ENCODE measurements at regions not wholly inside any gene's neighbourhood (a gene's known extent, or its start where the extent isn't known, plus 50 kb on each side); places are given as distances from the start of the nearest gene placed in this dataset.

DNA sequence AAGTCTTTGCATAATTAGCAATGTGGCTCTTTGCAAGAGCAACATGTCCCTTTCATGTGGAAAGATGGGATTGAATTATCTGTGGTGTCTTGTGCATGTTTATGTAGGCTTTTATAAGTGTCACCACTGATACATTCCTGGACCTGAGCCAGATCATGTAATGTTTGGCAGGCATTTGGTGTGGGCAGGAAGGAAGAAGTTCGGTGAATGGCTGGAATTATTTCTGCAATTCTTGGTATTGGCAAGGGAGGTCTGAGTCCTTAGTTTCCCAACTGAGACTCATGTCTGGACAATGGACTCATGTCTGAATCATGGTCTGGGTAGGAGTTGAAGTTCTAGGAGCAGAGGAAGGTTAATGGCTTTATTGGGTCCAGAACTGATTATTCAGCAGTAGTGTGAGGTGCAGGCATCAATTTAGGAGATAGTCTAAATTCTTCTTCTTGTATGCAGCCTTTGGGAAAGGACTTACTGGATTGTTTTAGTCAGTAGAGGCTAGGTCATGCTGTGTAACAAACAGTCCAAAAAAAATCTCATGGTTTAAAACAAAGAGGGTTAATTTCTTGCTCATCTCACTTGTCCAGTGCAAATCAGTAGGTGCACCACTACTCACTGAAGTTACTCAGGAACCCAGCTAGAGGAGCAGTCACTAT lies 186.5 kb upstream of the LHX5 start:
- DNase-seq: peak in 3 of 56 donors; percentile 1 to 16 (median 3)

DNA sequence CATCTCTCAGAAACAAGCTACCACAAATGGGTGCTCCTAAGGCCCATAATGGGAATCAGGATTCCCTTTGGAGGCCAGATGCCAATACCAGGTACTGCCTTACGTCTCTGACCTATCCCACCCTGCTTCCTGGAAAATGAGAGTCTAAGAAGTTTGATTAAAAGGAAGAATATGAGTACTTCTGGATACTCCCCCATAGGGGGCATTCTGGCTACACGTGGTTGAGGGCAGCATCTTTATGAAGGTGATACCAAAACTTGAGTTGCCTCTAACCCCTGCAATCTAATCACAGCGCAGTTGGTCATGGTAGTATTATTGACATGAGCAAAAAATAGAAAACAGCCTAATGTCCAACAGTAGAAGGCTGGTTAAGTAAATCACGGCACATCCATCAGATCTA lies 184.2 kb upstream of the LHX5 start:
- DNase-seq: no peak

DNA sequence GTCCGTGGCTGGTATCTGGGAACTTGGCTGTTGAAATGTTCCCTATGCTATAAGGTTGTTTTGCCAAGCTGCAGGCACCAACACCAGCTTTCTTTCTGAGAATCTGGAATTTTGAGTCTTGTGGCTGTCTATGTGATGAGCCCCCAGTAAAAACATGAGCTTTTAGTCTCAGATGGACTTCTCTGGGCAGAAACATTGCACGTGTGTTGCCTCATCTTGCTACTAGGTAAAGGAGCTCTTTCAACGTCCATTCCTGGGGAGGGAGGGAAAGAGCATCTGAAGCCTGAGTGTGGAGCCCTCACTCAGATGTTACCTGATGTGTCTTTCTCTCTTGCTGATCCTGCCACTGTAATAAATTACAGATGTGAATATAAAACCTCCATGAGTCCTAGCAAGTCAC lies 183.8 kb upstream of the LHX5 start:
- no peak for DNase-seq

DNA sequence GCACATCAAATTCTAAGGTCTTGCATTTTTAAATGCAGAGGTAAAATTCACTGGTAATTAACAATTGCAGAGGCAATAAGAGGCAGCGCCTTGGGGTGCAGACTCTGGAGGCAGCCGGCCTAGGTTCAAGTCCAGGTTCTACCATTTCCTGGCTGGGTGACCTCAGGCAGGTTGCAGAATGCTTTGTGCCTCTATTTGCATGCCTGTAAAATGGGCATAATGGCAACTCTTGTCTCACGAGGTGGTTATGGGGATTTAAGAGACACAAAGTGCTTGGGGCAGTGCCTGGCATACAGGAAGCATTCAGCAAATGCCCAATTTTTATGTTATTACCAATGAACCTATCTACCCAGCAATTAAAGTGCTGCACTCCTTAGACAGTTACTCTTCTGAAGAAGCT lies 180.0 kb upstream of the LHX5 start:
- no peak for DNase-seq

DNA sequence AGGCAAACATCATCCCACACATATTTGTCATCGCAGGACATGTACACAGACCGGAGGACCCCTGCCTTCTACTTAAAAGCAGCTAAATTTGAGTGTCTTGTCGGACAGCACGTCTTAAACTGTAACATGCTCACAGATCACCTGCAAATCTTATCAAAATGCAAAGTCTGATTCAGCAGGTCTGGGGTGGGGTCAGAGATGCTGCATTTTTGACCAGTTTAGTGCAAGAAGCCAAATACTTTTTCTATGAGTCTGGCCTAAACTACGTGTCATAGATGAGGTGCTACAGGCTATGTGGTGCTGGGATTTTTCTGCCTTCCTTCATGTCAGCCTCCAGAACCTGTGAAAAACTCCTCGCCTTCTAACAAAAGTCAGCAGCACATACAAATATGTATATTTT lies 178.8 kb upstream of the LHX5 start:
- DNase-seq: no peak

DNA sequence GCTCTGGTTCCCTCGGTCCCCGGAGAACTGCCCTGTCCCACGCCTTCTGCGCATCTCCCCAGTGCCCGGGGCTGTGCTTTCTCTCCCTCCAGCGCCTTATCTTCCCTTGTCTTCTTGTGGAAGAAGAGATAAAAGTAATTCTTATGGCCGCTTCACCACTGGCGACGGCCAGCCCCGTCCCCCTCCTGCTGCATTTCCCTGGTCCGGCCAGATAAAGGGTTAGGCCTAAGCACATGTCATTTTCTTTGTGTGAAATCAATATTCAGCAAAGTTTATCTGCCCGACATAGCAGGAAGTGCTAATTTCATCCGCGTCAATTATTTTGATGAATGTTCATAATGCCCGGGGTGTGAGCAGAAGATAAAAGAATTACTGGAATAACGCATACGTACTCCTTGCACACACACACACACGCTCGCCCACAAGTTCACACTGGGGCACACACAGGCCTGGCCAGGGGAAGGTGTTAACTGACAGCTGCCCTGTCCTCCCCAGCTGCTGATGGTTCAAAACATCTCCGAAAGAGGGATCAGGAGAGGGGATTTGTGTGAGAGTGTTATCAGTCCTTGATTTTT lies 177.7 kb upstream of the LHX5 start:
- DNase-seq: peak in 1 of 56 donors; percentile 0

DNA sequence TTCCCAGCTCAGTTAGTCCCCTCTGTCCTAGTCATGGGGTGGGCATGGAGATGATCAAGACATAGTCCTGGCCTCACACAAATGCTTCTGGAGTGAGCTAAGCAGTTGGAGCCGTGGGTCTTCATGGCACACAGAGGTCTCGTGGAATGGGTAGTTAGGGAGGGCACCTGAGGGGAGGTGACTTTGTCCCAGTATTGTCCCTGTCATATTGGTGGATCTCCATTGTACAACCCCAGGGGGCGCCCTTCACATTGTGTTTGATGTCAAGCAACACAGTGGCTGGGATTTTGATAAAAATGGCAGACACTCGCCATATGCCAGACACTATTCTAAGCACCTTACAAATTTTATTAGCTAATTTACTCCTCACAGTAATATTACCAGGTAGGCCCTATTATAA lies 175.4 kb upstream of the LHX5 start:
- peak in 8 of 56 donors; percentile 1 to 44 (median 6) for DNase-seq

DNA sequence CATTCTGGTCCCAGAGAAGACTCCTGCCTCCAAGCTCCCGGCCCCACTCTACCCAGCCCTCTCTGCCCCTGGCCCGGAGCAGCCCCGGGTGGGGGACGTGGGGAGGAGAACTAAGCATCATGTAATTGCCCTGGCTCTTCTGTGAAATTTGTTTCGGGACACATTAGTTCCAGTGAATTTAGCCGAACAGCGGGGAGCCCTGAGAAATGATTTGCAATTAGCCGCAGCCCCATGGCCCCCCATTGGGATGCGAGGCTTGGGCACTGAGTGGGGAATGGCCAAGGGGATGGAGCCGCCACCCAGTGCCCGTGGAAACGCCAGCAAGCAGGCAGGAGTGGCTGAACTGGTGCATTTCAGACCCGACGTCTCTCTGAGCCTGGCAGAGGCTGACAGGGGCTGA lies 173.9 kb upstream of the LHX5 start:
- DNase-seq: no peak

DNA sequence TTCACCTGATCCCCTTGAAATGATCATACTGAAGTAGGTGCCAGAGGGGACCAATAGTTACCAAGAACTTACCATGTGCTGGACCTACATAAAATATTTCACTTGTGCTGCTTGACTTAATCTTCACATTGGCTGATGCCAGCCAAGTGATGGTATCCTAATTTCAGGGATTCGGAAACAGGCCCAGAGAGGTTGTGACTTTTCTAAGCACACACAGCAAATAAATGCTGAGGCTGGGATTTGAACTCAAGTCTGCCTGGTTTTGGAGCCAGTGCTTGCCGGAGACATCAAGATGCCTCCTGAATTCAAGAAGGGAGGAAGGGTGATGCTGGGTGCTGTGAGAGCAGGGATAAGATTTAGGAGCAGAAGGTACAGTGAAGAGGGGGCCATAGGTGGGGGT lies 173.5 kb upstream of the LHX5 start:
- no peak for DNase-seq

DNA sequence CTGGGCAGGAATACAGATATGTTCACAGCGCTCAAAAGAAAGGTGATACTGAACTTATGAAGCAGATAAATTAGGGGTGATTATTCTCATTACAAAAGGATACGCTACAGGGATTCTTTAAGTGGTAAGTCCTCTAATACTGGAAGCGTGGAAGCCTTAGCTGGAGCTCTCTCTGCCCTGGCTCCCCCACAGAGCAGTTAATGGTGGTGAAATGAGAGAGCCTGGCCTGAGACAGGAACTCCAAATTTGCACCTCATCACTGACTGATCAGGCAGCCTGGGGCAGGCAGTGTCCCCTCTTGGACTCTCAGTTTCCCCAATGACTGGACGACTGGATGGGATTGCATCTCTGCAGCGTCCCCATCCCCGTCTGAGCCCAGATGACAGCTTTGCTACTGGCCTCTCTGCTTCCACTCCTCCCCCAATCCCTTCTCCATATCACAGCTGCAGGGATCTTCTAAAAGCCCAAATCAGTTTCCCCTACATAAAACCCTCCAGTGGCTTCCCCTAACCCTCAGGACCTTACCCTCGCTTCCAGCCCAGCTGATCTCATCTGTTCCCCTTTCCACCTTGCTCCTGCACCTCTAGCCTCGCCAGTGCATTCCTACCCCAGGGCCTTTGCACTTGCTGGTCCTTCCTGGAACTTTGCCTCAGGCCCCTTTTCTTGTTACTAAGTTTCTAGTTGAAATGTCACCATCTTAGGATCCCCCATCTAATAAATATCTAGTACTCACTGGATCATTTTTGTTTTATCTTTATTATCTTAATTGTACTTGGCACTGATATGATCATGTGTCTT lies 171.7 kb upstream of the LHX5 start:
- no peak for DNase-seq

DNA sequence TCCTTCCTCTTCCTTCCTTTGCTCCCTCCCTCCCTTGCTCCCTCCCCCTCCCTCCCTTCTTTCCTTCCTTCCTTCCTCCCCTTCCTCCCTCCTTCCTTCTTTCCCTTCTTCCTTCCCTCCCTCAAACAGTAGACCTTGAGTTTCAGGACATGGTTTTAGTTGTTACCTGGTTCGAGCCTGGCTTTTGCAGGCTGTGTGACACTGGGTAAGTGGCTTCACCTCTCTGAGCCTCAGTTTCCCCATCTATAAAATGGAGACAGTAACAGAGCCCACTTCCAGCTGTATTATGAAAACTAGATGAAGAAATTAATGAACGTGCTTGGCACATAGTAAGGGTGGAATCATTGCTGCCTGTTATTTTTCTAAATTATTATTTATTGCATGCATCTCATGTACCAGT lies 171.0 kb upstream of the LHX5 start:
- no peak for DNase-seq

DNA sequence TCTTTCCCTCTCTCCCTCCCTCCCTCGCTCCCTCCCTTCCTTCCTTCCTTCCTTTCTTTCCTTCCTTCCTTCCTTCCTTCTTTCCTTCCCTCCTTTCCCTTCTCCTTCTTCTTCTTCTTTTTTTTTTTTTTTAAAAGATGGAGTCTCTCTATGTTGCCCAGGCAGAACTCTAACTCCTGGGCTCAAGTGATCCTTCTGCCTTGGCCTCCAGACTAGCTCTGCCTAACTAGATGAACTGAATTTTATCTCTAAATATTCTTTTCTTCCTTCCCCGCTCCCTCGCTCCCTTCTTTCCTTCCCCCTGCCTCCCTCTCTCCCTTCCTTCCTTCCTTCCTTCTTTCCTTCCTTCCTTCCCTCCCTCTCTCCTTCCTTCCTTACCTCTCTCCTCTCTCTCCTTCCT lies 170.5 kb upstream of the LHX5 start:
- no peak for DNase-seq

DNA sequence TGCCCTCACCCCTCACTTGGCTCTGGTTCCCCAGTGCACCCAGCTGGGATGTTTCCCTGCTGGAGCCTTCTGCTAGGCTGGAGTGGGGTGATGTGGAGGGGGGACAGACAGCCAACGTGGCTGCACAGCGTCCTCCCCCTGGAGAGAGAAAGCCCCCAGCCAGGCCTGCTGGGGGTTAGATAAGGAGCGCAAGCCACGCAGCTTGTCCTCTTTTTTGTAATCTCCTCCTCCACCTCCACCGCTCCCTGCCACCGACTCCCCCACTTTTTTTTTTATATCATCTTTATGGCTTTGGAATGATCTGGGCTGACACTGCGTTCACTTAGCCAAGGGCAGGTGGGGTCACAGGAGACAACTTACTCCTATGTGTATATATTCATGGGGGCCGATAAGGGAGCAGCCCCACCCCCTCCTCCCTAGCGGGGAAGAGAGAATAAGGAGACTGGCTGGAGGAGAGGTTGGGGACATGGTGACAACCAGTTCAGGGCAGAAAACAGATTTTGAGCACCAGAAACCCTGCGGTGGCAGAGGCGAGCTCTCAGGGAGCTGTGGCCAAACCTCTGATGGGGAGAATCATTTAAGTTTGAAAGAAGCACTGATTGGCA lies 169.9 kb upstream of the LHX5 start:
- DNase-seq: no peak

DNA sequence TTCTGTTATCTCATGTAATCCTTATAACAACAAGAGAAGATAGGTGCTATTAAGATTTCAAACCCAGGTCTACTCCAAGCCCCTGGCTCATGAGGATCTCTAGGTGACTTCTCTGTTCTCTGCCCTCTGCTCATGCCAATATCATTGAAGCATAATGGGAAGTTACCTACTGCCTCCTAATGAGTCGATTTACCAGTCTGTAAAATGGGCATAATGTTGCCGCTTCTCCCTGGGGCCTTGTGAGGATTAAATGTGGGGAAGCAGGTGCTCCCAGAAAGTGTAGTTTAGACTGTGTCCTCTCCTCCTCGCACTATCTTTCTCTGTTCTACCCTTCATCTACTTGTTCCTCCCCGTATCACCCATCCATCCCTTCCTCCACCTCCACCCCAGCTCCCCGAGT lies 169.2 kb upstream of the LHX5 start:
- DNase-seq: no peak

DNA sequence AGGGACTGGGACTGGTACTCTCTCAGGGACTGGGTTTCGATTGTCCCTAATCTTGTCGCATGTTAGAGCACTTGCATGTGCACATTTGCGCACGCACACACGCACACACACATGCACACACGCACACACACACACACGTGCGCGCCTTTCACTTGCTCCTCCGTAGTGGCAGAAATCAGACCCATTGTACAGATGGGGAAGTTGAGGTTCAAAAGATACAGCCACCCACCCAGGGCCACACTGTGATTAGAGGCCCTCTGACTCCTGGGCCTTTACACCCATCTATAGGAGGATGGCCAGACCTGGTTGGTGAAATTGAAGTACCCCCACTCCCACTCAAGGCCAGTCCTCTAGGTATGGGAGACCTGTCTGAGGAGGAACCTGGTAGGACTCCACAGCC lies 167.8 kb upstream of the LHX5 start:
- DNase-seq: no peak

DNA sequence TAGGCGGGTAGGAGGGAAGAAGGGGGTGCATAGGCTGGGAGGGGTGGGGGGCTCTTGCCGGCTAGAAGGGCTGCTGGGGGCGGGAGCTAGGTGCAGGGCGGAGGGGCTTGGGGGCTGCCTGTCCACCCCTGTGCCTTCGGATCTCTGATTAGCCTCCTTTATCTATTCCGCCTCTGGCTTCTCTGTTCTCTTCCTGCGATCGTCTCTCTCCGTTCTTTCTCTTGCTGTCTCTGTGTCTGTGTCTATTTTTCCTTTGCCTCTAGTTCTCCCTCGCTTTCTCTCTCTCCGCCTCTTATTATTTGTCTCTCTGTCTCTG lies 166.7 kb upstream of the LHX5 start:
- no peak for DNase-seq

DNA sequence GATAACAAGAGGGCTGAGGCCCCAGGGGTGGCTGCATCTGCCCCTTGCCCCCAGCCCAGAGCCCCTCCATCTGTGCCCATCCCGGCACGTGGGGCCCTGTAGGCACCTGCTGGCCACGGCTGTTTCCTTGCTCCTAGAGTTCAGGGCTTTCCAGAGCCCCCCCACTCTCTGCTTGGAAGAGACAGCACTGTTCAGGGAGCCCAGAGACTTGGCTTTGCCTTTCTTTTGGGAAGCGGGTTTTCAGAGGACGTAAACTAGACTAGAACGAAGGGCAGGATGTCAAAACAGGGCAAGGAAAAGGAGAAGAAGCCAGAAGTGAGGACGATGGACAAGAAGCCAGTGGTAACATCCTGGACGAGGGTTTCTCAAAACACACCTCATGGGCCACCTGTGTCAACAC lies 163.3 kb upstream of the LHX5 start:
- DNase-seq: no peak

DNA sequence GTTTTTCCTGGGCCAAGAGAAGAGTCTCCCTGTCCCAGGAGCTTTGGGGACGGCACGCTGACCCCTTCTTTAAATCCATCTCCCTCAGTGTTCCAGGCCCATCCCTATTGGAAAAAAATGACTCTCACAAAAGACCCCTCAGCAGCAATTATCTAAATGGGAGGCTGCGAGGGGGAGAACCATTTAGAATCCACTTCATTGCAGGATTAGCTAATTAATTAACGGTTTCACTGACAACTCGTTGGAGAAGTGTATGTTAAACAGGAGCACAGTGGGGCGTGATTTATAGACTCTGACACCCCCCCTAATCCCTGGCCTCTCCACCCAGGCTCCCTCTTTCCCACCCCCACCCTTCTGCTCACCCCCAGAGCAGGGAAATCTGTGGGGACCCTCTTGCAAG lies 162.8 kb upstream of the LHX5 start:
- DNase-seq: no peak

DNA sequence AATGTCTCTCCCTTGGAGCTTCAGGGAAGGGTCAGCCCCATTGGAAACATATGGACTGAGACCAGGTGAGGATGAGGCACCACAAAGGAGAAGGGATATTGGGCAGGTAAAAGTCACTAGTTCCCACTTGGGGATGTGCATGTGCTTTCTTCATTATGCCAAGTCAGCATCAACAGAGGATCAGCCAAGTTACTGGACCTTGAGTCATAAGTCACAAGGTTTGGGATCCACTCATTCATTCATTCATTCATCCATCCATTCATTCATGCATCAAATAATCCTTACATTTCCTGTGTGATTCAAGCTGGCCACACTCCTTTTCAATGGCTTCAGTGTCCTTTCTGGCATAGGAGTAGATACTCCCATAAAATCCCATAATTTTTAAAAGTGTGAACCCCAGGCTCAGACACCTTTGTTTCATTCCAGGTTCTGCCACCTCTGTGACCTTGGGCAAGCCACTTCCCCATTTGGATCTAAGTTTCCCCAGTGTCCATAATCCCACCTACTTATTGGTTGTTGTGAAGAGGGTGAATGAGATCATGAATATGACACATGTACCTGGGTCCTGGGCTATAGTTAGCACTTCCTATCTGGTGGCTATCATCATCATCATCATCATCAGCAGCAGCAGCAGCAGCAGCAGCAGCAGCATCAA lies 162.1 kb upstream of the LHX5 start:
- no peak for DNase-seq

DNA sequence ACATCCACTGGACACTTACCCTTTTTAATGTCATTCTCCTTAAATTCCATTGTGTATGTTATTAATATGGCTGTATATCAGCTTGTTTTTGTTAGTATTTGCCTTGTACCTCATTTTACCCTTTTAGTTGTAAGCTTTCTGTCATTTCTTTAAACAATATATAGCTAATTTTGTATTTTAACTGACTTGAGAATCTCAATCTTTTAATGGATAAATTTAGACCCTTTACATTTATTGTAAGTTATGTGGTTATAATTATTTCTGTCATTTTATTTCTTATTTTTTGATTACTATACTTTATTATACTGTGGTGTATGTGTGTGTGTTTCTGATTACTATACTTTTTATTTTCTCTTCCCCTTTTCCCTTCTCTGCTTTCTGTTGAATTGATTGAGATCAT lies 159.0 kb upstream of the LHX5 start:
- DNase-seq: no peak

DNA sequence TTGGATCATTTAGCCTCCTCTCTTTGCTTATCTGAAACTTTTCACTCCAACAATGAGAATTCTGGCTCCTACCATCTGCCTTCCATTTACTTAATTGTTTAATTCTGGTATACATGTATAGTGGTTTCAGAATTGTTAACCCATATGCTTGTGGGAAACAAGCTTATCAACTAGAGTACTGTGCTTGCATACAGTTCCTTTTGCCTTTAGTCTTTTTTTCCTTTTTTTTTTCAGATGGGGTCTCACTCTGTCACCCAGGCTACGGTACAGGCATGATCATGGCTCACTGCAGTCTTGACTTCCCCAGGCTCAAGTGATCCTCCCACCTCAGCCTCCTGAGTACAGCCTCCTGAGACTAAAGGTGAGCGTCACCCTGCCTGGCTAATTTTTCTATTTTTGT lies 153.8 kb upstream of the LHX5 start:
- DNase-seq: no peak

DNA sequence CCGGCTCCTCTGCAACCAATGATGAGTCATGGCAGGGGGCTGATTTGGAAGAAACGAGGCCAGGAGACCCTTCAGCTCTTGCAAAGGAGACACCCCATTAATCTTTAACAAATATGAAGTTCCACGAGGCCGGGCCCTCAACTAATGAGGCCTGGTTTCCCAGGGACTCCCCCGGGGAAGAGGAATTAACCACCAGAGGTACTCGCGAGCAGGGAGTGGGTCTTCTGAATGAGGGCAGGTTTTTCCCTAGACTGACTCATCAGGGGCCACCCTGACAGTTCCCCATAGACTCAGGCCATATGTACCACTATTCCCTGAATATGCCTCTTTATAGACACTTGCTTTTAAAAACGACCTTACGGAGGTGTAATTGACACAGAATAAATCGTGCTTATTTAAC lies 150.7 kb upstream of the LHX5 start:
- DNase-seq: no peak
